ENCODE measurements at regions not wholly inside any gene's neighbourhood (a gene's known extent, or its start where the extent isn't known, plus 50 kb on each side); places are given as distances from the start of the nearest gene placed in this dataset.
A peak's percentile ranks its signal among the peaks of the same experiment; 100 is the strongest.

GRCh38 chr1:221188458-221188857 is 309.2 kb downstream of the HLX start:
- no peak for DNase-seq (ENCODE audit: low read depth in 3 of 3, low spot score in 1 of 3)

DNA sequence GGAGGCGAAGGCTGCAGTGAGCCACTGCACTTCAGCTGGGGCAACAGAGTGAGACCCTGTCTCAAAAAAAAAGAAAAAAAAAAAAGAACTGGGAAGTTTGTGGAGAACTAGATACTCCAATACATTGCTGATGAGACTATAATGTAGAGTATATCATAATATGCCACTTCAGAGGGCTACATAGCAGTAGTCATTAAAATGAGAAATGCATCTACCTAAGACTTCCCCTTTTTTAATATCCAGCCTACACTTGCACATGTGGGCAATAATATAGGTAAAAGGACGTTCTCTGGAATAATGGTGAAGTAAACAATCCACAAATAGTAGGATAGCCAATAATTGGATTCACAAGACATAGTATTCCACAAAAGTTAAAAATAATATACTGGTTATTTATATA is 311.0 kb downstream of the HLX start:
- no peak for DNase-seq (ENCODE audit: low read depth in 3 of 3, low spot score in 1 of 3)

GRCh38 chr1:221192055-221192454 is 312.8 kb downstream of the HLX start:
- no peak for DNase-seq (ENCODE audit: low read depth in 3 of 3, low spot score in 1 of 3)

GRCh38 chr1:221200464-221200863 is 321.2 kb downstream of the HLX start:
- DNase-seq (ENCODE audit: low read depth in 3 of 3, low spot score in 1 of 3), result no peak

GRCh38 chr1:221201773-221202172 is 322.5 kb downstream of the HLX start:
- DNase-seq (ENCODE audit: low read depth in 3 of 3, low spot score in 1 of 3), result no peak

GRCh38 chr1:221203224-221204054 is 324.2 kb downstream of the HLX start:
- peak; percentile 11 to 38 (median 11) for DNase-seq (ENCODE audit: low read depth in 3 of 3, low spot score in 1 of 3)

DNA sequence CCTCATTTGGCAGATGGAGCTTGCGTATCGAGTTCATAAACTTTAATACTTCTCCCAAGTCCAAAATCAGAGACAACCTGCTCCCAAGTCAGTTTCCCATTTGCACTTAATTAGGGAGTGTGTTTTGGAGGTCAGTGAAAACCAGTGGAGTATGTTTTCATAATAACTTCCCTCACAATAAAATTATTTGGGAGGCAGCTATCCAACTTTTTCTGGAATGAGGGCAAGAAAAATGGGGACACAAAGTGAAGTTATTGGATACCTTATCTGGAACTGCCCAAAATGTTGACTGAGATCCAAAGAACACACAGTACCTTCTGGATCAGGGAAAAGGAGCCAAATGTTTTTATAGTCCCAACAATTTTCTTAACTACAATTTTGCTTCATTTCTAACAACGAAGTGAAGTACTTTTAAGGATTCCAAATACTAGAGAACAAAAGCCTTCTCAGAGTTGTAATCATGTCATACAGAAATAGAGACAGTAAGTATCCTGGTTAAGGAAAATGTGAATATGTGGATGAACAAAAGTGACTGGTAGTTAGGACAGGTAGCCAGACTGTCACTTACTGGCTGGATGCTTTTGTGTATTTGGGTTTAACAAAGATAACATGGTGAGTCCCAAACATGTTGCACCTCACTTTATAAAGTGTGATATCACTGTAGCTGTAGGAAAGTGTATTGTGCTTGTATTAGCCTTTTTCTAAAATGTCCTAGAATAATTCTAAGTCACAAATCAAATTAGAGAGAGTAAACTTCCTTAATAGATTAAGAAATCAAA is 325.0 kb downstream of the HLX start:
- no peak for DNase-seq (ENCODE audit: low read depth in 3 of 3, low spot score in 1 of 3)

GRCh38 chr1:221206076-221206475 is 326.8 kb downstream of the HLX start:
- no peak for DNase-seq (ENCODE audit: low read depth in 3 of 3, low spot score in 1 of 3)

- DNase-seq (ENCODE audit: low read depth in 3 of 3, low spot score in 1 of 3), result no peak
Measured at GRCh38 chr1:221212926-221213325, 333.7 kb downstream of the HLX start.

DNA sequence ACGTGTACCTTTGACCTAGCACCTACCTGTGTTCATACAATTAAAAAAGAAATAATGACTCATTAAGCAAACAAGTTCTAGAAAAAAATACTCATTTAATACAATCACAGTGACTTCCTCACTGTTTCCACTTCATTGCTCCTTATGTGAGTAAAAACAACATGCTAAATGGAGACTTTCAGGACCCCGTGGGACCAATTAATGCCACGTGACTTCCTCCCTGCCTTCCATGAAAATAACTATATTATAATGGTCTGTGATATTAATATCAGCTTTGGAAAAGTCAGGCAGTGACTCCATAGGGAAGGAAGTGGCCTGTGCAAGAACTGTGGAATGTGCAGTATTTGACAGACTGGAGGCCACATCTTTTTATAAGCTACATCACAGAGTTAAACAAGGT is 337.8 kb downstream of the HLX start:
- no peak for DNase-seq (ENCODE audit: low read depth in 3 of 3, low spot score in 1 of 3)

DNA sequence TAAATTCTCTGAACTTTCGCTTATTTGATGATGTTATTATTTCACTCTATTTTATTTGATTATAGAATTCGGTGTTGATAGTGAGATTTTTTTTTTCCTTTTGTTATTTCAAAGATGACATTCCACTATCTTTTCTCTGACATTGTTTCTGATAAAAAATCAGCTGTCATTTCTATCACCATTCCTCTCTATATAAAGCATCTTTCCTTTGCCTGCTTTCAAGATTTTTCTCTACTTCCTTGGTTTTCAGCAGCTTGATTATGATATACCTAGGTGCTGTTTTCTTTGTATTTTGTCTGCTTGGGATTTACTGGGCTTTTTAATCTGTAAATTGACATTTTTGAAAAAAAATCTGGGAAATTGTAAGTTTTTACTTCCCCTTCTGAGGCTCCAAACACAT is 344.0 kb downstream of the HLX start:
- no peak for DNase-seq (ENCODE audit: low read depth in 3 of 3, low spot score in 1 of 3)

- no peak for DNase-seq (ENCODE audit: low read depth in 3 of 3, low spot score in 1 of 3)
Measured at GRCh38 chr1:221227460-221227859, 348.2 kb downstream of the HLX start.

DNA sequence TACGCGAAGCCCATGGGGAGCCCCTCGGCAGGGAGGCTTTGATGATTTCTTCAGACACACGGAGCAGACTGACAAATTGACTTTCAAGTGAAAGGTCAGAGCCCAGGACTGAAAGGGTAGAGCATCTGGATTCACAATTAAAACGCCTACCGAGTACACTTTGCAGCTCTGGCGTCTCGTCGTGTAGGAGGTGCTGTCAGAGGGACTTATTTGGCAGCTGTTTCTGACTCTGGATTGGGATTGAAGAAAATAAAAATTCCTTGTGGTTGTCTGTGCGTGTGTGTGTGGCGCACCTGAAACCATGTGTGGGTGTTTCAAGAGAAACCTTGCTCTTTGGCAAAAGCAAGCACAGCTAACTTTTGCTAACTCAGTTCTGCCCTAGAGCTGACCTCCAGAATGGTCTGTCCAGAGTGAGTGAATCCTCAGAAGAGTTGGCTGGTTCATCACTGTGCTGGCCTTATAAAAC is 348.7 kb downstream of the HLX start:
- DNase-seq (ENCODE audit: low read depth in 3 of 3, low spot score in 1 of 3), result no peak

- no peak for DNase-seq (ENCODE audit: low read depth in 3 of 3, low spot score in 1 of 3)
Measured at GRCh38 chr1:221228594-221228993, 349.4 kb downstream of the HLX start.

DNA sequence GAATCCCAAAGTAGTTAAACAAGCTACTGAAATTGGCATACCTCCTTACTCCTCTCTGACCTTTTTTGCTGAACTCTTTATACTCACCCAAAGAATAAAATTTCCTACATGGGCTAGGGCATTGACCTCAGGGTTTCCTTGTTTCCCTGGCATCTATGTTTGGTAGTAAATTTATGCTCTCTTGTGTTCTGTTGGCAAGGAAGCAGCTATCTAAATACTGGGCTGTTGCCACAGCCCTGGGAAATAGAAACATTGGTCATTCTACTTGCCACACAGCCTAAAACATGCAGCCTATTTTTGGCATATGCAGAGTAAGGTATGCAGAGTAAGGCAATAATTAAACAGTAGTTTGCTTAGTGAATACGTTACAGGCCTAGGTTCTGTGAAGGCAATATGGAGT is 351.4 kb downstream of the HLX start:
- no peak for DNase-seq (ENCODE audit: low read depth in 3 of 3, low spot score in 1 of 3)

GRCh38 chr1:221234791-221235190 is 355.5 kb downstream of the HLX start:
- no peak for DNase-seq (ENCODE audit: low read depth in 3 of 3, low spot score in 1 of 3)

GRCh38 chr1:221237587-221237986 is 358.3 kb downstream of the HLX start:
- no peak for DNase-seq (ENCODE audit: low read depth in 3 of 3, low spot score in 1 of 3)

DNA sequence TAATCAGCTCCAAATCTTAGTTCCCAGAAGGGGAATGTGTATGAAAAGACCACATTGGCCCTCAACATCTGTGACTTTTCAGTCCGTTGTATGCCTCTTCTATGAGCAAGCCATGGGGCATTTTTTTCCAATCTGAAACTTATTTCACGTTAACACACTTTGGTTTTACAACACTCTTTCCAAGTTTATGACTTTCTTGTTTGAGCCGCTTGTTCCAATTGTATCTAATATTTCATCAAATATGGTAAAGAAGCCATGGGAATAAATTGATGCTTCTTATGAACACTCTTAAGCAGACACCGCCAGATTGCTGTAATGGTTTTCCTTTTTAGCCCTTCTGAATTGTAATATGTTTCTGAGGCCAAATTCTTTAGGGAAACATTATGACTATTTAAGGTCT is 359.9 kb downstream of the HLX start:
- DNase-seq (ENCODE audit: low read depth in 3 of 3, low spot score in 1 of 3), result no peak

DNA sequence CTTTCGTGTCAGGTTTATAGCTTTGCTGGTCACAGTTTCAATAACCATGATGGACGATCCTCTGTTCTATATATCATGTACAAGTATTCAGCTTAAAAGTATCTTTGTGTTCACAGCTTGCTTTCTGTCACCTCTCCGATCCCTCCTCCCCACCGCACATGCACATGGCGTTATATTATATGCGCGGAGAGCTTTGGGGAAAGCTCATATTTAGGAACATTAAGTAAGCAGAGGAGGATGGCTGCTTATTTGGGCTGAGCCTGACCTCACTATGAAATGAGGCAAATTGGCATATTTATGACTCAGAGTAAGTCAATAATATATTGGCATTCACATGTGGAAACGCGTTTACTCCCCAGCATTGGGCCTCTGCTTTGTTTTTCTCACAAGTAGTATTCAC is 360.5 kb downstream of the HLX start:
- no peak for DNase-seq (ENCODE audit: low read depth in 3 of 3, low spot score in 1 of 3)

GRCh38 chr1:221240690-221241089 is 361.4 kb downstream of the HLX start:
- DNase-seq (ENCODE audit: low read depth in 3 of 3, low spot score in 1 of 3), result no peak

GRCh38 chr1:221241157-221241556 is 361.9 kb downstream of the HLX start:
- DNase-seq (ENCODE audit: low read depth in 3 of 3, low spot score in 1 of 3), result no peak

DNA sequence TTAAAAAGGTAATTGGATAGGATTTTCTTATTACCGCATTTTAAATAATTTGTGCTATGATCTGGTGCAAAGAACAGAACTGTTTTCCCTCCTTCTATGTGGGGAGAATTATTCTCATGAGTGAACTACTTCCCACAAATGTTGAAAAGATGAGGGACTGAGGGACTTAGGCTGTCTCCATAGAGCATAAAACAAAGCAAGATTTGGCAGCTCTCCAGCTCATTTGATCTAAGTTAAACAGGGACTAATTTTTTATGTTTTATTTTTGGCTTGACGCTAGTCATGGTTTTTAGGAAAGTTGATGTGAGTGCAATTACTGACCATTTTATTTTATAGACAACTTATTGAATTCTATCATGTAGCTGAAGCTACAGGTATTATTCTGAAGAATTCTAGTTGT is 362.3 kb downstream of the HLX start:
- DNase-seq (ENCODE audit: low read depth in 3 of 3, low spot score in 1 of 3), result no peak
